ENCODE measurements at regions not wholly inside any gene's neighbourhood (a gene's known extent, or its start where the extent isn't known, plus 50 kb on each side); places are given as distances from the start of the nearest gene placed in this dataset.

DNA sequence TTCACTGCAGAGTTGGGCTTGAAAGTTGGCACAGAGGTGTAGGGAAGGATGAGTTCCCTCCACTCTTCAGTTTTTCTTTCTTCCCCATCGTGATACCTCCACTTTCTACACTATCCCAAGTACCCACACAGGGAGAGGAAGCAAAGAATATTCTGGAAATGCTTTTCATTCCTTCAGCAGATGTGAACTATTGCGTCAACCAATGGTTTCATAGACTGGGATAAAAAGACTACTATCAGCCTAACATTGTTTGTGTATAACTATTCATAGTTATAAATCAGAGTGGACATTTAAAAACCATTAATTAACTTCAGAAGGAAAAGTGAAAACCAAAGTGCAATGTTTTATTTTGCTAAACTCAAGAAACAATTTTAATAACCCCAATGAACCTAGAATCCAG, 63.6 kb upstream of the MAMDC2 start:
- H3K4me1 ChIP-seq: no peaks in the 10 kb centered on the region
- H3K27ac ChIP-seq: no peak overlapping the region
- H3K36me3 ChIP-seq: no peaks in the 10 kb centered on the region
- TF ChIP-seq, protein P1, sequence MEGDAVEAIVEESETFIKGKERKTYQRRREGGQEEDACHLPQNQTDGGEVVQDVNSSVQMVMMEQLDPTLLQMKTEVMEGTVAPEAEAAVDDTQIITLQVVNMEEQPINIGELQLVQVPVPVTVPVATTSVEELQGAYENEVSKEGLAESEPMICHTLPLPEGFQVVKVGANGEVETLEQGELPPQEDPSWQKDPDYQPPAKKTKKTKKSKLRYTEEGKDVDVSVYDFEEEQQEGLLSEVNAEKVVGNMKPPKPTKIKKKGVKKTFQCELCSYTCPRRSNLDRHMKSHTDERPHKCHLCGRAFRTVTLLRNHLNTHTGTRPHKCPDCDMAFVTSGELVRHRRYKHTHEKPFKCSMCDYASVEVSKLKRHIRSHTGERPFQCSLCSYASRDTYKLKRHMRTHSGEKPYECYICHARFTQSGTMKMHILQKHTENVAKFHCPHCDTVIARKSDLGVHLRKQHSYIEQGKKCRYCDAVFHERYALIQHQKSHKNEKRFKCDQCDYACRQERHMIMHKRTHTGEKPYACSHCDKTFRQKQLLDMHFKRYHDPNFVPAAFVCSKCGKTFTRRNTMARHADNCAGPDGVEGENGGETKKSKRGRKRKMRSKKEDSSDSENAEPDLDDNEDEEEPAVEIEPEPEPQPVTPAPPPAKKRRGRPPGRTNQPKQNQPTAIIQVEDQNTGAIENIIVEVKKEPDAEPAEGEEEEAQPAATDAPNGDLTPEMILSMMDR (IDR thresholded peaks at IDR 0.05): no peak
- no peak for TF ChIP-seq POLR2A (IDR thresholded peaks at IDR 0.05)
- H3K9me3 ChIP-seq: no peaks in the 10 kb centered on the region
- H3K27me3 ChIP-seq: no peaks in the 10 kb centered on the region
- no peak overlapping the region for H3K4me3 ChIP-seq
- DNase-seq: no peak

DNA sequence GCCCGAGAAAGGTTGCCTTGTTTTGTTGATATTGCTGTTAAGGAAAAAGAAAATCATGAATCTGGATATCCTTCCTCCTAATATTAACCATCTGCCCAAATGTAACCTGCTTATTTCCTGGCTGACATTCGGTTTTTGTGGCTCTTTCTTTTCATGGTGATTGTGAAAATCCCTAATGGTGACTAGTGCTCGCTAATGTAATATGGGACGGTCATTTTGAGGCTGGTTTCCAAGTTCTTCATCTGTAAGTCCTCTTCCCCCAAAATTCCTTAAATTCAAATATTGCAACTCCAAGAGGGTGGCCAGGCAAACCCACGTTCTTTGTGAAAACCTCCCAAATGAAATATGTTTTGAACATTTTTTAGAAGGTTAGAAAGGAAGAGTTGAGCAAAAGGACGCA, 63.1 kb upstream of the MAMDC2 start:
- no peaks in the 10 kb centered on the region for H3K4me1 ChIP-seq
- no peaks in the 10 kb centered on the region for H3K36me3 ChIP-seq
- no peaks in the 10 kb centered on the region for H3K9me3 ChIP-seq
- H3K4me3 ChIP-seq: no peak overlapping the region
- no peak for TF ChIP-seq POLR2A (IDR thresholded peaks at IDR 0.05)
- no peak for DNase-seq
- no peak overlapping the region for H3K27ac ChIP-seq
- H3K27me3 ChIP-seq: no peaks in the 10 kb centered on the region

DNA sequence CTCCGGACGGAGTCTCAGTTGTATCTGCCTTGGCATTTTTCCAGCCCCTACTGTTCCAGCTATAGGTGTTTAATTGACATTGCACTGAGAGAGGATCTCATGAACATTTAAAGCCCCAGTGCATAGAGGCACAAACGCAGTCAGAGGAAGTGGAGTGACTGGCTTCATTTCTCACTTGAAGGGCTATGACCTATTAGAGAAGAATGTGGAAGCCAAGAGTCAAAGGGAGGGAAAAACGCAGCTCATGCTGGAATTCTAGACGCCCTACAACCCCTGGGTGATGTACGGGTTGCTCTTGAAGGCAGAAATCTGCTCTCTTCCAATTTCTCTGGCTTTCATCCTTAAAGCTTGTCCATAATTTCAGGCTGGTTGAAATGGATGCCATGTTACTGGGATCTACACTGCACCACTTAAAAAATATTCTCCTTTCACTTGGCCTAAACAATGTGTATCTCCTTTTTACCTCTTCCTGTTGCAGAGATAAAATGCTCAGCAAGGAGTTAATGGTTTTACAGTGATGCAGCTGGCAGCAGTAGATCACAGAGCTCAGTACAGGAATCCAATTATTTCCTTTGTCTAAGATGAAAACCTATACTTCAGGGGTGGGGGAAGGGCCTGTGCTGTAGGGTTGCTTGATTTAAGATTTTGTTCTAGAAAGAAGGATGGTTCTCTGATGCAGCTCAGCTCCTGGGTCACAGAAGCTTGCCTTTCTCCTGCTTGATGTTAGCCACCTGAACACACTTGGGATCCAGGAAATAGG, 61.8 kb upstream of the MAMDC2 start:
- H3K27me3 ChIP-seq: no peaks in the 10 kb centered on the region
- TF ChIP-seq, protein P1 (IDR thresholded peaks at IDR 0.05): no peak
- TF ChIP-seq POLR2A (IDR thresholded peaks at IDR 0.05): no peak
- no peaks in the 10 kb centered on the region for H3K9me3 ChIP-seq
- no peak for DNase-seq
- H3K4me1 ChIP-seq: no peaks in the 10 kb centered on the region
- no peak overlapping the region for H3K4me3 ChIP-seq
- H3K36me3 ChIP-seq: no peaks in the 10 kb centered on the region
- no peak overlapping the region for H3K27ac ChIP-seq

DNA sequence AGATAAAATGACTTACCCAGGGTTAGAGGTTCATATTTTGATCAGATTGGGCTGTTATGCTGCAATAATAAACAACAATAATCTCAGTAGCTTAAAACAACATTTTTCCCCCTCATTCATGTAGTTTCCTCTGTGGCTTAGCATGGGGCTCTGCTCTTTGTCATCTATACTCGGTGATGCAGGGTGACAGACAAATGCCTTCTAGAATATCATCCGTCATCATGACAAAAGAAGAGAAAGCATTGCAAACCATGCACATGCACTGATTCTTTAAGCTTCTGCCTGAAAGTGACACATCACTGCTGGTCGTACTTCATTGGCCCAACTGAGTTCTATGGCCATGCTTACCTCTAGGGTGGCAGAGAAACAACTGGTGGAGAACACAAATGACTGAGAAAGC, 58.8 kb upstream of the MAMDC2 start:
- no peak for DNase-seq
- Histone ChIP-seq H3K9me3 (no peaks in the 10 kb centered on the region), H3K27ac (no peak overlapping the region), H3K27me3 (no peaks in the 10 kb centered on the region), H3K4me1 (no peaks in the 10 kb centered on the region), H3K4me3 (no peak overlapping the region), H3K36me3 (no peaks in the 10 kb centered on the region)
- TF ChIP-seq, protein P1 (IDR thresholded peaks at IDR 0.05): no peak
- no peak for TF ChIP-seq POLR2A (IDR thresholded peaks at IDR 0.05)

DNA sequence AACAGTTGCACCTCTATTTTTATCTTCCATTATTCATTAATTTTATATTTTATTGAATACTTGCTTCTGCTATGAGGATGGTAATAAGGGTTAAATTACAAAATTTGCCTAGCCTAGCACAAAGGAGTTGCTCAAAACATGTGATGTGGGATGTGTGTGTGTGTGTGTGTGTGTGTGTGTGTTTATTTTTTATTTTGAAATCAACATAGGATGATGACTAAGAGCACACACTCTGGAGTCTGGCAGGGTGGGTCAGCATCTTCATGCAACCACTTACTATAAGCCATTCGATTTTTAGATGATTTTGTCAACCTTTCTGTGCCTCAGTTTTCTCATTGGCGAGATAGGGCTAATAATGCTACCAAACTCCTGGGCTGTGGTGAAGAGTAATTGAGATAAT, 57.7 kb upstream of the MAMDC2 start:
- no peak for TF ChIP-seq POLR2A (IDR thresholded peaks at IDR 0.05)
- TF ChIP-seq, protein P1 (IDR thresholded peaks at IDR 0.05): no peak
- no peaks in the 10 kb centered on the region for H3K9me3 ChIP-seq
- H3K36me3 ChIP-seq: no peaks in the 10 kb centered on the region

DNA sequence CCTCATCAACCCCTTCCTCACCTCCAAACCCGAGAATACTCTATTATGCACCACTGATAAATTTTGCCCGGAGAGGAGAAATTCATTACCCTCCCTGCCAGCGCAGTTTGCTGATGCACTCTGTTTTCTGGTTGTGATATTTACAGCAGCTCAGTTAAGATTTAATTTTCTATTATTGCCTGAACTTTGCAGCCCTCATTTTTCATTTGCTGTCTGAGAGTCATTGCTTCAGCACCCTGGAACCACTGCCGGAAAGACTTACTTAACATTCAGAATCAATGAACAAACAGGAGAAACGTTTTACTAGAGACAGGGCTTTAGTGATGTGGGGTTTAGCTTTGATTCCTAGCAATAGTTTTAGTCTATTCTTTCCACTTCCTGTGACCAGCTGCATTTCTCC, 56.7 kb upstream of the MAMDC2 start:
- Histone ChIP-seq H3K27me3 (no peaks in the 10 kb centered on the region), H3K9me3 (no peaks in the 10 kb centered on the region), H3K4me3 (no peak overlapping the region), H3K36me3 (no peaks in the 10 kb centered on the region), H3K4me1 (no peaks in the 10 kb centered on the region), H3K27ac (no peak overlapping the region)
- no peak for DNase-seq
- no peak for TF ChIP-seq POLR2A (IDR thresholded peaks at IDR 0.05)
- TF ChIP-seq, protein P1 (IDR thresholded peaks at IDR 0.05): no peak

More for the DNA sequence above, 57.7 kb upstream of the MAMDC2 start:
- no peak overlapping the region for H3K27ac ChIP-seq
- H3K27me3 ChIP-seq: no peaks in the 10 kb centered on the region
- H3K4me3 ChIP-seq: no peak overlapping the region
- no peaks in the 10 kb centered on the region for H3K4me1 ChIP-seq
- DNase-seq: no peak

Measured in Peyer's patch (tissue), 4 donors.